HCT116 (cell line): ENCODE measurements at regions not wholly inside any gene's neighbourhood (a gene's known extent, or its start where the extent isn't known, plus 50 kb on each side); places are given as distances from the start of the nearest gene placed in this dataset.

ENCODE experiments used
- CTCF ChIP-seq, 3 experiments: fragments of 200-600 bp in 1 of 3; sonication (generic) in 1 of 3; IDR thresholded peaks in 2 of 3; conservative IDR thresholded peaks in 1 of 3; 2 replicates each; pipeline ENCODE4 v1.5.1; 2012 to 2017; ENCODE audit warnings: low read depth in 2 of 3, low read length in 2 of 3, antibody characterized with exemption in 1 of 3, borderline replicate concordance in 1 of 3, control low read depth in 1 of 3, mild to moderate bottlenecking in 1 of 3, mixed read lengths in 1 of 3, mixed run types in 1 of 3, moderate library complexity in 1 of 3; ENCODE audit not compliant: insufficient read depth in 1 of 3
- JUND ChIP-seq: IDR thresholded peaks from 2 replicates; pipeline ENCODE4 v1.6.1; 2012
- MAX ChIP-seq: IDR thresholded peaks from 2 replicates; pipeline ENCODE4 v1.6.1; 2012
- POLR2A ChIP-seq: IDR thresholded peaks from 2 replicates; pipeline ENCODE4 v1.7.0; 2011; ENCODE audit warnings: borderline replicate concordance; ENCODE audit not compliant: insufficient read depth, insufficient read length; ENCODE audit errors: extremely low read depth
- POLR2AphosphoS5 ChIP-seq: IDR thresholded peaks from 2 replicates; pipeline ENCODE4 v1.6.1; 2011; ENCODE audit warnings: mild to moderate bottlenecking, low read depth, low read length, moderate library complexity
- RAD21 ChIP-seq: IDR thresholded peaks from 2 replicates; pipeline ENCODE4 v1.6.1; 2012; ENCODE audit warnings: low read depth, mild to moderate bottlenecking
- REST ChIP-seq: IDR thresholded peaks from 2 replicates; pipeline ENCODE4 v1.6.1; 2012; ENCODE audit warnings: low read depth
- SP1 ChIP-seq: IDR thresholded peaks from 2 replicates; pipeline ENCODE4 v1.6.1; 2012; ENCODE audit warnings: low read depth
- TCF7L2 ChIP-seq: IDR thresholded peaks from 2 replicates; pipeline ENCODE4 v1.7.0; 2011; ENCODE audit warnings: borderline replicate concordance, inconsistent platforms; ENCODE audit not compliant: insufficient read depth, insufficient read length; ENCODE audit errors: extremely low read depth
- YY1 ChIP-seq: IDR thresholded peaks from 2 replicates; pipeline ENCODE4 v1.6.1; 2011; ENCODE audit warnings: low read length, low read depth, moderate library complexity, mild to moderate bottlenecking; ENCODE audit not compliant: insufficient replicate concordance; ENCODE audit errors: extremely low read depth
- ZFX ChIP-seq: fragments of 450-650 bp; IDR thresholded peaks from 2 replicates; pipeline ENCODE4 v1.6.1; 2017

GRCh38 chr2:186044761-186045160 lies 306.2 kb downstream of the FSIP2 start:
- TF ChIP-seq POLR2AphosphoS5 (no peak), JUND (no peak), CTCF (IDR thresholded peaks at IDR 0.05 in 2 of 3, conservative IDR thresholded peaks at IDR 0.05 in 1 of 3; ENCODE audit: borderline replicate concordance in 1 of 3, insufficient read depth in 1 of 3, low read depth in 2 of 3, low read length in 2 of 3) (no peak), POLR2A (no peak), MAX (no peak), RAD21 (no peak), ZFX (no peak), TCF7L2 (no peak), SP1 (no peak), REST (no peak), YY1 (no peak)
